Right lobe of liver (tissue), 4 donors: ENCODE measurements at regions not wholly inside any gene's neighbourhood (a gene's known extent, or its start where the extent isn't known, plus 50 kb on each side); places are given as distances from the start of the nearest gene placed in this dataset.

Experiments
- CTCF ChIP-seq, 4 donors: fragments of 200-600 bp in 3 of 4; fragments of 450-650 bp in 1 of 4; IDR thresholded peaks; one replicate each; pipeline versions ENCODE4 v1.5.1 to v1.8.0; 2016 to 2022; ENCODE audit warnings: antibody characterized with exemption in 4 of 4, mild to moderate bottlenecking in 2 of 4
- POLR2A ChIP-seq: fragments of 450-650 bp; IDR thresholded peaks from one replicate; pipeline ENCODE4 v1.6.1; 2017; ENCODE audit warnings: antibody characterized with exemption, mild to moderate bottlenecking
- donor health status: DM: no; HTN: no; CAD: no.
- donor health status: DM: no; HTN: no; CAD: no.
- donor health status: DM: no; HTN: yes; CAD: no.

- TF ChIP-seq CTCF (IDR thresholded peaks at IDR 0.05) (no peak), POLR2A (no peak)
Observed at GRCh38 chr6:144844596-144844995, 559.5 kb downstream of the UTRN start.
